ENCODE measurements at regions not wholly inside any gene's neighbourhood (a gene's known extent, or its start where the extent isn't known, plus 50 kb on each side); places are given as distances from the start of the nearest gene placed in this dataset.
A peak's percentile ranks its signal among the peaks of the same experiment; 100 is the strongest.

GRCh38 chr11:92410526-92410925 lies 185.9 kb downstream of the FAT3 start:
- intact Hi-C loops (cut with DNase I, micrococcal nuclease): no loop called here
- DNase-seq (no peak), ATAC-seq (no peak)

GRCh38 chr11:92411431-92411830 lies 186.8 kb downstream of the FAT3 start:
- ATAC-seq (no peak), DNase-seq (no peak)
- intact Hi-C loops (cut with DNase I, micrococcal nuclease): no loop called here

- intact Hi-C loops (cut with DNase I, micrococcal nuclease): no loop called here
- DNase-seq (no peak), ATAC-seq (no peak)
Measured at GRCh38 chr11:92413757-92414513, 189.3 kb downstream of the FAT3 start.

- ATAC-seq: no peak
- intact Hi-C loops (cut with DNase I, micrococcal nuclease): no loop called here
- no peak for DNase-seq
Measured at GRCh38 chr11:92416971-92417725, 192.5 kb downstream of the FAT3 start.

GRCh38 chr11:92423115-92424034 lies 198.8 kb downstream of the FAT3 start:
- intact Hi-C loops (cut with DNase I, micrococcal nuclease): no loop called here
- peak; percentile 63 for ATAC-seq
- DNase-seq: no peak

- ATAC-seq: no peak
- intact Hi-C loops (cut with DNase I, micrococcal nuclease): no loop called here
- no peak for DNase-seq
Measured at GRCh38 chr11:92424281-92424680, 199.7 kb downstream of the FAT3 start.

- no peak for DNase-seq
- intact Hi-C loops (cut with DNase I, micrococcal nuclease): no loop called here
- ATAC-seq: no peak
Measured at GRCh38 chr11:92425127-92425526, 200.5 kb downstream of the FAT3 start.

GRCh38 chr11:92432515-92432914 lies 207.9 kb downstream of the FAT3 start:
- ATAC-seq: no peak
- intact Hi-C loops (cut with DNase I, micrococcal nuclease): no loop called here
- no peak for DNase-seq

- ATAC-seq (no peak), DNase-seq (no peak)
- intact Hi-C loops (cut with DNase I, micrococcal nuclease): no loop called here
Measured at GRCh38 chr11:92436034-92436920, 211.7 kb downstream of the FAT3 start.

- ATAC-seq (no peak), DNase-seq (no peak)
- intact Hi-C loops (cut with DNase I, micrococcal nuclease): no loop called here
Measured at GRCh38 chr11:92439133-92439532, 214.5 kb downstream of the FAT3 start.

- intact Hi-C loops (cut with DNase I, micrococcal nuclease): no loop called here
- ATAC-seq (no peak), DNase-seq (no peak)
Measured at GRCh38 chr11:92440701-92441442, 216.3 kb downstream of the FAT3 start.

GRCh38 chr11:92441443-92441726 lies 216.8 kb downstream of the FAT3 start:
- ATAC-seq (no peak), DNase-seq (no peak)
- intact Hi-C loops (cut with DNase I, micrococcal nuclease): no loop called here

- DNase-seq (no peak), ATAC-seq (no peak)
- intact Hi-C loops (cut with DNase I, micrococcal nuclease): no loop called here
Measured at GRCh38 chr11:92443199-92443598, 218.6 kb downstream of the FAT3 start.

- DNase-seq: no peak
- intact Hi-C loops (cut with DNase I, micrococcal nuclease): no loop called here
- no peak for ATAC-seq
Measured at GRCh38 chr11:92447586-92447985, 223.0 kb downstream of the FAT3 start.

- intact Hi-C loops (cut with DNase I, micrococcal nuclease): no loop called here
- ATAC-seq (no peak), DNase-seq (no peak)
Measured at GRCh38 chr11:92449222-92449621, 224.6 kb downstream of the FAT3 start.

- DNase-seq: no peak
- intact Hi-C loops (cut with DNase I, micrococcal nuclease): no loop called here
- no peak for ATAC-seq
Measured at GRCh38 chr11:92449780-92450179, 225.2 kb downstream of the FAT3 start.

- DNase-seq (no peak), ATAC-seq (no peak)
- intact Hi-C loops (cut with DNase I, micrococcal nuclease): no loop called here
Measured at GRCh38 chr11:92451063-92451462, 226.4 kb downstream of the FAT3 start.

- ATAC-seq (no peak), DNase-seq (no peak)
- intact Hi-C loops (cut with DNase I, micrococcal nuclease): no loop called here
Measured at GRCh38 chr11:92453055-92453454, 228.4 kb downstream of the FAT3 start.

Measured in left colon (tissue), 2 donors.